Sigmoid colon (tissue), 6 donors: ENCODE measurements at regions not wholly inside any gene's neighbourhood (a gene's known extent, or its start where the extent isn't known, plus 50 kb on each side); places are given as distances from the start of the nearest gene placed in this dataset.

Experiments
- DNase-seq: peaks from one replicate; pipeline ENCODE4 v3.0.0-alpha.2; 2019
- H3K27ac ChIP-seq, 4 donors: fragments of 200-600 bp; sonication (generic); one replicate each; pipeline ENCODE4 v1.5.1; 2016 to 2019; ENCODE audit warnings: mild to moderate bottlenecking in 1 of 4
- H3K27me3 ChIP-seq, 3 donors: fragments of 200-600 bp; sonication (generic); one replicate each; pipeline ENCODE4 v1.5.1; 2019; ENCODE audit warnings: mild to moderate bottlenecking in 1 of 3
- H3K36me3 ChIP-seq, 4 donors: fragments of 200-600 bp; sonication (generic); one replicate each; pipeline ENCODE4 v1.5.1; 2016 to 2019
- H3K4me1 ChIP-seq, 4 donors: fragments of 200-600 bp; sonication (generic); one replicate each; pipeline ENCODE4 v1.5.1; 2017 to 2019
- H3K4me3 ChIP-seq, 4 donors: fragments of 200-600 bp; sonication (generic); one replicate each; pipeline ENCODE4 v1.5.1; 2017 to 2019; ENCODE audit warnings: mild to moderate bottlenecking in 2 of 4, moderate library complexity in 1 of 4
- H3K9me3 ChIP-seq, 4 donors: fragments of 200-600 bp in 3 of 4; sonication (generic) in 3 of 4; one replicate each; pipeline versions ENCODE4 v1.5.1 to v1.6.1; 2013 to 2019
- CTCF ChIP-seq, 4 experiments: fragments of 450-650 bp in 3 of 4; fragments of 200-600 bp in 1 of 4; IDR thresholded peaks; one replicate each; pipeline ENCODE4 v1.5.1; 2016 to 2019; ENCODE audit warnings: antibody characterized with exemption in 4 of 4, mild to moderate bottlenecking in 3 of 4, moderate library complexity in 2 of 4
- EP300 ChIP-seq, 4 donors: sonication (generic); formaldehyde crosslinking; IDR thresholded peaks; one replicate each; pipeline ENCODE4 v1.6.1; 2017; ENCODE audit warnings: antibody characterized with exemption in 4 of 4
- POLR2A ChIP-seq, 2 donors: fragments of 450-650 bp; IDR thresholded peaks; one replicate each; pipeline ENCODE4 v1.6.1; 2016; ENCODE audit warnings: antibody characterized with exemption in 2 of 2, mild to moderate bottlenecking in 2 of 2, moderate library complexity in 2 of 2
- POLR2AphosphoS5 ChIP-seq, 4 donors: sonication (generic); formaldehyde crosslinking; IDR thresholded peaks; one replicate each; pipeline ENCODE4 v1.6.1; 2017; ENCODE audit warnings: antibody characterized with exemption in 4 of 4
- WGBS, 2 donors: extraction: QIAGEN DNeasy Blood & Tissue Kit; methylation state at CpG; one replicate each; pipeline ENCODE4 v1.1.7; 2013; 5-methylcytosine and 5-hydroxymethylcytosine counted together
- intact Hi-C: fragments of 100-400 bp; cut with DNase I; formaldehyde crosslinking; loops from one replicate; pipeline ENCODE4 v1.15.1; 2023
- donor health status: healthy with polysubstance abuse.
- donor health status: healthy.

GRCh38 chr12:125206711-125207110 lies 141.5 kb downstream of the AACS start:
- WGBS, 2 donors, result 53 to 74% methylated on average over 9 of the region's 9 CpGs
- no peak for DNase-seq
- Histone ChIP-seq H3K4me1 (no peaks in the 10 kb centered on the region), H3K27ac (no peak overlapping the region), H3K9me3 (peaks cover 0 to 3% (median 0%) of the 10 kb centered on the region in 4 donors), H3K27me3 (peaks cover 0 to 14% (median 0%) of the 10 kb centered on the region in 3 donors), H3K36me3 (no peaks in the 10 kb centered on the region), H3K4me3 (no peak overlapping the region)
- no peak for TF ChIP-seq EP300 (IDR thresholded peaks at IDR 0.05)
- no peak for TF ChIP-seq CTCF (IDR thresholded peaks at IDR 0.05)
- no peak for TF ChIP-seq POLR2A (IDR thresholded peaks at IDR 0.05)
- no peak for TF ChIP-seq POLR2AphosphoS5 (IDR thresholded peaks at IDR 0.05)
- intact Hi-C loops, result no loop called here

- Histone ChIP-seq H3K27me3 (peaks cover 0 to 14% (median 0%) of the 10 kb centered on the region in 3 donors), H3K36me3 (no peaks in the 10 kb centered on the region), H3K27ac (no peak overlapping the region), H3K9me3 (no peaks in the 10 kb centered on the region), H3K4me1 (no peaks in the 10 kb centered on the region), H3K4me3 (no peak overlapping the region)
- intact Hi-C loops, result no loop called here
- no peak for DNase-seq
- WGBS, 2 donors, result 67 to 75% methylated on average over 5 of the region's 5 CpGs
- TF ChIP-seq POLR2A (IDR thresholded peaks at IDR 0.05) (no peak), EP300 (IDR thresholded peaks at IDR 0.05) (no peak), POLR2AphosphoS5 (IDR thresholded peaks at IDR 0.05) (no peak), CTCF (IDR thresholded peaks at IDR 0.05) (no peak)
Observed at GRCh38 chr12:125208334-125208733, 143.1 kb downstream of the AACS start.

GRCh38 chr12:125208942-125209341 lies 143.7 kb downstream of the AACS start:
- TF ChIP-seq EP300 (IDR thresholded peaks at IDR 0.05) (no peak), POLR2A (IDR thresholded peaks at IDR 0.05) (no peak), POLR2AphosphoS5 (IDR thresholded peaks at IDR 0.05) (no peak), CTCF (IDR thresholded peaks at IDR 0.05) (no peak)
- Histone ChIP-seq H3K4me3 (no peak overlapping the region), H3K27me3 (peaks cover 0 to 14% (median 0%) of the 10 kb centered on the region in 3 donors), H3K4me1 (no peaks in the 10 kb centered on the region), H3K36me3 (no peaks in the 10 kb centered on the region), H3K27ac (no peak overlapping the region), H3K9me3 (no peaks in the 10 kb centered on the region)
- WGBS, 2 donors, result 45 to 71% methylated on average over 12 of the region's 12 CpGs
- DNase-seq, result no peak
- intact Hi-C loops, result no loop called here

GRCh38 chr12:125210104-125210755 lies 145.0 kb downstream of the AACS start:
- Histone ChIP-seq H3K27me3 (peaks cover 0 to 11% (median 0%) of the 10 kb centered on the region in 3 donors), H3K9me3 (no peaks in the 10 kb centered on the region), H3K27ac (no peak overlapping the region), H3K4me1 (no peaks in the 10 kb centered on the region), H3K4me3 (no peak overlapping the region), H3K36me3 (no peaks in the 10 kb centered on the region)
- intact Hi-C loops, result no loop called here
- TF ChIP-seq POLR2AphosphoS5 (IDR thresholded peaks at IDR 0.05) (no peak), CTCF (IDR thresholded peaks at IDR 0.05) (no peak), EP300 (IDR thresholded peaks at IDR 0.05) (no peak), POLR2A (IDR thresholded peaks at IDR 0.05) (no peak)
- 73 to 76% methylated on average over 8 of the region's 8 CpGs for WGBS, 2 donors
- no peak for DNase-seq

GRCh38 chr12:125211464-125211863 lies 146.2 kb downstream of the AACS start:
- H3K4me1 ChIP-seq, result no peaks in the 10 kb centered on the region
- peaks cover 0 to 10% (median 0%) of the 10 kb centered on the region in 3 donors for H3K27me3 ChIP-seq
- no peak for DNase-seq
- H3K36me3 ChIP-seq, result no peaks in the 10 kb centered on the region
- WGBS, 2 donors, result 79 to 84% methylated on average over 7 of the region's 7 CpGs
- TF ChIP-seq CTCF (IDR thresholded peaks at IDR 0.05), result no peak
- no peak for TF ChIP-seq EP300 (IDR thresholded peaks at IDR 0.05)
- no peak for TF ChIP-seq POLR2AphosphoS5 (IDR thresholded peaks at IDR 0.05)
- TF ChIP-seq POLR2A (IDR thresholded peaks at IDR 0.05), result no peak
- no peaks in the 10 kb centered on the region for H3K9me3 ChIP-seq
- no peak overlapping the region for H3K27ac ChIP-seq
- intact Hi-C loops, result no loop called here
- H3K4me3 ChIP-seq, result no peak overlapping the region
